H9 (cell line): ENCODE measurements at regions not wholly inside any gene's neighbourhood (a gene's known extent, or its start where the extent isn't known, plus 50 kb on each side); places are given as distances from the start of the nearest gene placed in this dataset.

Experiments
- DNase-seq: peaks from one replicate; pipeline ENCODE4 v3.0.0-alpha.2; 2017
- H2AFZ ChIP-seq: one replicate; pipeline ENCODE4 v1.6.1; 2013; ENCODE audit warnings: mild to moderate bottlenecking, low read length, control low read depth, moderate library complexity
- H2AK5ac ChIP-seq: 2 replicates; pipeline ENCODE4 v1.6.1; 2013; ENCODE audit warnings: low read length, control low read depth, mixed read lengths; ENCODE audit not compliant: insufficient read length
- H2BK120ac ChIP-seq: one replicate; pipeline ENCODE4 v1.6.1; 2013; ENCODE audit warnings: low read depth, mild to moderate bottlenecking, low read length, control low read depth, inconsistent platforms; ENCODE audit not compliant: poor library complexity, severe bottlenecking
- H2BK12ac ChIP-seq: 2 replicates; pipeline ENCODE4 v1.6.1; 2013; ENCODE audit warnings: low read length, control low read depth, mixed read lengths, low read depth; ENCODE audit not compliant: insufficient read length
- H2BK15ac ChIP-seq: 2 replicates; pipeline ENCODE4 v1.6.1; 2013; ENCODE audit warnings: low read depth, low read length, control low read depth
- H2BK20ac ChIP-seq: one replicate; pipeline ENCODE4 v1.6.1; 2013; ENCODE audit warnings: low read depth, mild to moderate bottlenecking, low read length, control low read depth, inconsistent platforms; ENCODE audit not compliant: poor library complexity, severe bottlenecking
- H2BK5ac ChIP-seq: 2 replicates; pipeline ENCODE4 v1.6.1; 2013; ENCODE audit warnings: low read length, control low read depth, mixed read lengths; ENCODE audit not compliant: insufficient read length
- H3K14ac ChIP-seq: 2 replicates; pipeline ENCODE4 v1.6.1; 2013; ENCODE audit warnings: low read length, control low read depth; ENCODE audit not compliant: insufficient read depth
- H3K18ac ChIP-seq: 2 replicates; pipeline ENCODE4 v1.6.1; 2013; ENCODE audit warnings: low read depth, mild to moderate bottlenecking, mixed read lengths, low read length, control low read depth; ENCODE audit not compliant: insufficient read length
- H3K23ac ChIP-seq: 2 replicates; pipeline ENCODE4 v1.6.1; 2013; ENCODE audit warnings: low read length, control low read depth, mixed read lengths, low read depth; ENCODE audit not compliant: insufficient read length
- H3K23me2 ChIP-seq: 2 replicates; pipeline ENCODE4 v1.6.1; 2013; ENCODE audit warnings: low read depth, mild to moderate bottlenecking, mixed read lengths, low read length, control low read depth; ENCODE audit not compliant: insufficient read length, poor library complexity, severe bottlenecking
- H3K27ac ChIP-seq: 2 replicates; pipeline ENCODE4 v1.5.1; 2013; ENCODE audit warnings: low read length, control low read depth, mixed read lengths, low read depth; ENCODE audit not compliant: insufficient read length
- H3K27me3 ChIP-seq: 2 replicates; pipeline ENCODE4 v1.6.1; 2013; ENCODE audit warnings: low read length, control low read depth, inconsistent platforms; ENCODE audit not compliant: insufficient read depth
- H3K4ac ChIP-seq: 2 replicates; pipeline ENCODE4 v1.6.1; 2013; ENCODE audit warnings: low read depth, mild to moderate bottlenecking, control low read depth, inconsistent platforms, low read length, moderate library complexity
- H3K4me1 ChIP-seq: 2 replicates; pipeline ENCODE4 v1.6.1; 2013; ENCODE audit warnings: low read length, control low read depth, inconsistent platforms; ENCODE audit not compliant: insufficient read depth
- H3K4me2 ChIP-seq: 2 replicates; pipeline ENCODE4 v1.6.1; 2013; ENCODE audit warnings: low read length, control low read depth, mixed read lengths; ENCODE audit not compliant: insufficient read length, insufficient read depth
- H3K56ac ChIP-seq: 2 replicates; pipeline ENCODE4 v1.6.1; 2013; ENCODE audit warnings: low read depth, mild to moderate bottlenecking, mixed read lengths, low read length, control low read depth; ENCODE audit not compliant: insufficient read length
- H3K79me1 ChIP-seq: 2 replicates; pipeline ENCODE4 v1.6.1; 2013; ENCODE audit warnings: low read depth, mild to moderate bottlenecking, moderate library complexity, low read length, control low read depth, inconsistent platforms; ENCODE audit not compliant: insufficient read depth, poor library complexity, severe bottlenecking
- H3K79me2 ChIP-seq: 2 replicates; pipeline ENCODE4 v1.6.1; 2013; ENCODE audit warnings: low read length, control low read depth, inconsistent platforms; ENCODE audit not compliant: insufficient read depth
- H3K9ac ChIP-seq: 2 replicates; pipeline ENCODE4 v1.6.1; 2013; ENCODE audit warnings: low read length, control low read depth, mixed read lengths; ENCODE audit not compliant: insufficient read length; ENCODE audit errors: extremely low read depth
- H3K9me3 ChIP-seq: one replicate; pipeline ENCODE4 v1.6.1; 2013; ENCODE audit warnings: low read depth, low read length, inconsistent platforms; ENCODE audit not compliant: control insufficient read depth
- H3T11ph ChIP-seq: one replicate; pipeline ENCODE4 v1.6.1; 2013; ENCODE audit warnings: mild to moderate bottlenecking, low read length, control low read depth, inconsistent platforms
- H4K20me1 ChIP-seq: one replicate; pipeline ENCODE4 v1.6.1; 2013; ENCODE audit not compliant: control insufficient read depth, insufficient read length, insufficient read depth
- H4K5ac ChIP-seq: 2 replicates; pipeline ENCODE4 v1.6.1; 2013; ENCODE audit warnings: low read depth, mild to moderate bottlenecking, mixed read lengths, low read length, control low read depth; ENCODE audit not compliant: insufficient read length
- H4K8ac ChIP-seq: replicated peaks from 2 replicates; pipeline ENCODE4 v1.6.1; 2013; ENCODE audit warnings: low read length, control low read depth, mixed read lengths, low read depth; ENCODE audit not compliant: insufficient read length
- H4K91ac ChIP-seq: 2 replicates; pipeline ENCODE4 v1.6.1; 2013; ENCODE audit warnings: low read depth, mild to moderate bottlenecking, moderate library complexity, mixed read lengths, low read length, control low read depth; ENCODE audit not compliant: insufficient read length
- H3K27ac Mint-ChIP-seq, 3 experiments: 2 replicates in 2 of 3; 3 replicates in 1 of 3; pipeline ENCODE4 v1.8.0; 2020 to 2021; ENCODE audit warnings: mixed read lengths in 3 of 3, mild to moderate bottlenecking in 1 of 3, moderate library complexity in 1 of 3
- H3K27me3 Mint-ChIP-seq: 2 replicates; pipeline ENCODE4 v1.8.0; 2021; ENCODE audit warnings: low read depth, mild to moderate bottlenecking, moderate library complexity, mixed read lengths
- H3K36me3 Mint-ChIP-seq, 3 experiments: 2 replicates in 2 of 3; 3 replicates in 1 of 3; pipeline ENCODE4 v1.8.0; 2020 to 2021; ENCODE audit warnings: low read depth in 3 of 3, mixed read lengths in 3 of 3; ENCODE audit not compliant: insufficient read depth in 1 of 3
- H3K4me1 Mint-ChIP-seq, 2 experiments: 2 replicates each; pipeline ENCODE4 v1.8.0; 2020; ENCODE audit warnings: mixed read lengths in 2 of 2
- H3K4me3 Mint-ChIP-seq, 2 experiments: 2 replicates in 1 of 2; 3 replicates in 1 of 2; pipeline ENCODE4 v1.8.0; 2020 to 2021; ENCODE audit warnings: mild to moderate bottlenecking in 2 of 2, mixed read lengths in 2 of 2, moderate library complexity in 1 of 2
- H3K9me3 Mint-ChIP-seq, 2 experiments: 2 replicates in 1 of 2; 3 replicates in 1 of 2; pipeline ENCODE4 v1.8.0; 2020; ENCODE audit warnings: mild to moderate bottlenecking in 2 of 2, mixed read lengths in 2 of 2, moderate library complexity in 1 of 2
- WGBS: extraction: QIAGEN DNeasy Blood & Tissue Kit; methylation state at CpG from one replicate; pipeline ENCODE4 v1.1.7; 2013; ENCODE audit warnings: missing lambda C conversion rate, low lambda C conversion rate, mixed read lengths; ENCODE audit not compliant: insufficient read length; ENCODE audit errors: extremely low coverage; 5-methylcytosine and 5-hydroxymethylcytosine counted together
- TF ChIP-seq, protein P1 (sequence below): fragments of 200-600 bp; sonication (generic); conservative IDR thresholded peaks from 3 replicates; pipeline ENCODE4 v1.8.0; 2021; ENCODE audit warnings: antibody characterized with exemption, mild to moderate bottlenecking

- H3K4me3 Mint-ChIP-seq = no peak overlapping the region
- Histone ChIP-seq H3K23ac (no peak overlapping the region), H3K79me1 (no peaks in the 10 kb centered on the region), H3K14ac (no peak overlapping the region), H2AFZ (no peak overlapping the region), H4K8ac (no peak overlapping the region), H3K27ac (no peak overlapping the region), H2BK120ac (no peak overlapping the region), H3K4me2 (no peak overlapping the region), H2AK5ac (no peak overlapping the region), H4K5ac (no peak overlapping the region), H2BK15ac (no peak overlapping the region), H3K18ac (no peak overlapping the region), H3K9ac (no peak overlapping the region), H4K91ac (no peak overlapping the region), H2BK12ac (no peak overlapping the region), H2BK5ac (no peak overlapping the region), H3K9me3 (no peaks in the 10 kb centered on the region), H4K20me1 (no peaks in the 10 kb centered on the region), H3T11ph (no peak overlapping the region), H3K4ac (no peak overlapping the region), H3K4me1 (no peaks in the 10 kb centered on the region), H3K56ac (no peak overlapping the region), H3K27me3 (no peaks in the 10 kb centered on the region), H3K79me2 (no peaks in the 10 kb centered on the region), H3K23me2 (no peaks in the 10 kb centered on the region), H2BK20ac (no peak overlapping the region)
- H3K9me3 Mint-ChIP-seq = peaks cover 45 to 67% of the 10 kb centered on the region in 2 experiments
- no peak for DNase-seq
- TF ChIP-seq, protein P1, sequence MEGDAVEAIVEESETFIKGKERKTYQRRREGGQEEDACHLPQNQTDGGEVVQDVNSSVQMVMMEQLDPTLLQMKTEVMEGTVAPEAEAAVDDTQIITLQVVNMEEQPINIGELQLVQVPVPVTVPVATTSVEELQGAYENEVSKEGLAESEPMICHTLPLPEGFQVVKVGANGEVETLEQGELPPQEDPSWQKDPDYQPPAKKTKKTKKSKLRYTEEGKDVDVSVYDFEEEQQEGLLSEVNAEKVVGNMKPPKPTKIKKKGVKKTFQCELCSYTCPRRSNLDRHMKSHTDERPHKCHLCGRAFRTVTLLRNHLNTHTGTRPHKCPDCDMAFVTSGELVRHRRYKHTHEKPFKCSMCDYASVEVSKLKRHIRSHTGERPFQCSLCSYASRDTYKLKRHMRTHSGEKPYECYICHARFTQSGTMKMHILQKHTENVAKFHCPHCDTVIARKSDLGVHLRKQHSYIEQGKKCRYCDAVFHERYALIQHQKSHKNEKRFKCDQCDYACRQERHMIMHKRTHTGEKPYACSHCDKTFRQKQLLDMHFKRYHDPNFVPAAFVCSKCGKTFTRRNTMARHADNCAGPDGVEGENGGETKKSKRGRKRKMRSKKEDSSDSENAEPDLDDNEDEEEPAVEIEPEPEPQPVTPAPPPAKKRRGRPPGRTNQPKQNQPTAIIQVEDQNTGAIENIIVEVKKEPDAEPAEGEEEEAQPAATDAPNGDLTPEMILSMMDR = no peak
- H3K4me1 Mint-ChIP-seq = no peaks in the 10 kb centered on the region; a peak in 1 of 4 replicates
- peaks cover 0 to 8% (median 3%) of the 10 kb centered on the region in 3 experiments; a peak in 3 of 7 replicates for H3K36me3 Mint-ChIP-seq
- H3K27ac Mint-ChIP-seq = no peak overlapping the region
- no CpG with 5 or more reads among the region's 2 CpGs for WGBS
- H3K27me3 Mint-ChIP-seq = no peaks in the 10 kb centered on the region
These were observed 230.0 kb downstream of the SPANXN3 start for GRCh38 chrX:143287236-143287635.
